GM10266 (cell line): ENCODE measurements at regions not wholly inside any gene's neighbourhood (a gene's known extent, or its start where the extent isn't known, plus 50 kb on each side); places are given as distances from the start of the nearest gene placed in this dataset.
"Not testable (repeated sequence)": the region's sequence is repeated elsewhere in the genome, so short reads cannot be mapped to it uniquely, and the experiment has no call there.

Source experiments
- DNase-seq: peaks from one replicate; pipeline ENCODE4 v3.0.0; 2012; ENCODE audit errors: extremely low spot score
- CTCF ChIP-seq: IDR thresholded peaks from 2 replicates; pipeline ENCODE4 v1.5.1; 2012; ENCODE audit warnings: mild to moderate bottlenecking, low read depth; ENCODE audit not compliant: control insufficient read depth, insufficient read depth; ENCODE audit errors: missing control alignments

- no peak for DNase-seq
- no peak for TF ChIP-seq CTCF
Observed at GRCh38 chr7:149682038-149682437, 91.3 kb downstream of the ZNF467 start.

GRCh38 chr7:149681274-149681673 is 92.1 kb downstream of the ZNF467 start:
- no peak for DNase-seq
- no peak for TF ChIP-seq CTCF

GRCh38 chr7:149680331-149681025 is 92.9 kb downstream of the ZNF467 start:
- no peak for DNase-seq
- no peak for TF ChIP-seq CTCF

- DNase-seq = not testable (repeated sequence)
Observed at GRCh38 chr7:149674728-149675385, 98.5 kb downstream of the ZNF467 start.

GRCh38 chr7:149673006-149673405 is 100.4 kb downstream of the ZNF467 start:
- no peak for DNase-seq
- TF ChIP-seq CTCF = no peak

GRCh38 chr7:149670288-149670687 is 103.1 kb downstream of the ZNF467 start:
- TF ChIP-seq CTCF = no peak

GRCh38 chr7:149669121-149669818 is 104.1 kb downstream of the ZNF467 start:
- peak; percentile 53 for TF ChIP-seq CTCF
- DNase-seq = no peak

More at GRCh38 chr7:149670288-149670687, 103.1 kb downstream of the ZNF467 start:
- no peak for DNase-seq
